Epidermal melanocyte (primary cell): ENCODE measurements at regions not wholly inside any gene's neighbourhood (a gene's known extent, or its start where the extent isn't known, plus 50 kb on each side); places are given as distances from the start of the nearest gene placed in this dataset.
A peak's percentile ranks its signal among the peaks of the same experiment; 100 is the strongest.
"Not testable (repeated sequence)": the region's sequence is repeated elsewhere in the genome, so short reads cannot be mapped to it uniquely, and the experiment has no call there.

Experiments used
- DNase-seq: peaks from one replicate; pipeline ENCODE4 v3.0.0; 2011; ENCODE audit warnings: low spot score; ENCODE audit not compliant: insufficient read length

DNA sequence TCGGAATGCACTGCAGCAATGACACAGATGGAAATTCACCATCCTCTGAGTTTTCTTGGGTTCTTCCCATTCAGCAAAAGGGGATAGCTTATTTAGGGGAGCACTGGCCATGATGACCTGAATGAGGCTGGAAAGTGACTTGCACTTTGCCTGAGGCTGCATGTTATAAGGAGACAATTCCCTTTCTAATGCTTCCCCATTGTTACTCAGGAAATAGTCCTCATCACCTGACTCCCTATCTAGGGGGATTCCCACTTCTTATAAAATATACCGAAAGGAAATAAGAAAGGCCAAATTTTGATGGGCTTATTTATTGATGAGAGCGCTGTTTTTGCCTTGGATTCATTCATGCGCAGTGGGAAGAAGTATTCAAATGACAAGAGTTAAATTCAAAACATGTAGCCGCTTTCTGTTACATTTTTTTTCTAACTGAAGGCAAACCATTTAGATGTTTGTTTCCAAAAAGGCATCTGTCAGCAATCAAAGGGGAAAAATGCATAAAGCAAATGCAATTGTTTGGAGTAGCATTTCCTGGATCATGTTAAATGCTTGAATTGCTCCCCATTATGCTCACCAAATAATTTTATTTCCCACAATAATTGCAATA lies 220.3 kb upstream of the NFIA start:
- DNase-seq = no peak

DNA sequence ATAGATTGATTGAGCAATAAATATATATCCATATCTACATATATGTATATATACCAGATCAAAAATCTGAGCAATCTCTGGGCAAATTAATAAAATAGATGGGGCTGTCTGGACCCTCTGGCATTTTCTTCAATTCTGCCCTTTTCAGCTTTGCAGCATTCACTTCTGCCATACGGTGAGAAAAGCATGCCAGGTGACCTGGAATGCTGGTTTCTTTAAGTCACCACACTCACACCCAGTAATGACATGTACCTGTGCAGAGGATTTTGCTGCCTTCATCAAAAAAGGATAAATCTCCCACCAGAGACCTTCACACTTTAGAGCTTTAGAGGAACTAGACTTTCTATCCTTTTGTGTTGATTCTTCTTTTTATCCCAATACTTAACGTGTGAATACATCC lies 223.2 kb upstream of the NFIA start:
- no peak for DNase-seq

- no peak for DNase-seq
These were observed 224.5 kb upstream of the NFIA start for GRCh38 chr1:60857851-60858250.

- no peak for DNase-seq
These were observed 232.3 kb upstream of the NFIA start for GRCh38 chr1:60850084-60850483.

DNA sequence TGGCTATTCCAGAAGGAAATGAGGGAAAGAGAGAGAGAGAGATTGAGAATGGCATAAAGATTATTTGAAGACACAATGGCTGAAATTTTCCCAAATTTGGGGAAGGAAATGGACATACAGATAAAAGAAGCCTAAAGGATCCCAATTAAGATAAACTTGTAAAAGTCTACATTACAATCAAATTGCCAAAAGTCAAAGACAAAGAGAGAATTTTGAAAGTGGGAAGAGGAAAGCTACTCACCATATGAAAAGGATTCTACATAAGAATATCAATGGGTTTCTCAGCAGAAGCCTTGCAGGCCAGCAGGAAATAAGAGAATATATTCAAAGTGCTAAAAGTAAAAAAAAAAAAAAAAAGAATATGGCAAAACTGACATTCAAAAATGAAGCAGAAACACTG lies 233.0 kb upstream of the NFIA start:
- DNase-seq = no peak

- DNase-seq = no peak
These were observed 233.7 kb upstream of the NFIA start for GRCh38 chr1:60848583-60849188.

DNA sequence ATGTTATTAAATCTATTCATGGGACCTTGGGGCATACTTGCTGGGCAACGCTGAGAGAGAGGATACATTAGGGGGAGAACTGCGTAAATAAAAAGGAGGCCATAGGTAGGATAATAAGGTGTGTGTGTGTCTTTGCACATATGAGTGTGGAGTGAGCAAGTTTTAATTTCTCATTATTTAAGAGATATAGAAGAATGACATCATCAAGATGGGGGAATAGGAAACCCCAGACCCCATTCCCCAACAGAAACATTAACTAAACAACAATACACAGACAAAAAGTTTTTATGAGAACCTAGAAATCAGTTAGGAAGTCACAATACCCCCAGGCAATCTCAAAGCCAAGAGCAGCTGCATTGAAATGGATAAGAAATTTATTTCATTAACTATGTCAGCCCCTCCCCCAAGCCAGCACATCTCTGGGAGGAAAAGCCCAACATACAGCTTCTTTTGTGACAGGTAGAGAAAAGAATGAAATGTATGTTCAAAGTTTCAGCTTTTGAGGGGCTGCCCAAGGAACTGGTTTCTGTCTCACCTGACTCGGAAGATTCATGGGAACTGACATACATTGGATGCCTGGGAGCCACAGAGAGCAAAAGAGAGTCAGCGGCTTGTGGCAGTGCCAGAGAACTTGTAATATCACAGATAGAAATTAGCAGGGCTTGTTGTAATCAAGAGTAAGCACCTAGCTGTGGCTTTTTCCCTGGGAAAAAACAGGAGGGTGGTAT lies 234.3 kb upstream of the NFIA start:
- DNase-seq = no peak

DNA sequence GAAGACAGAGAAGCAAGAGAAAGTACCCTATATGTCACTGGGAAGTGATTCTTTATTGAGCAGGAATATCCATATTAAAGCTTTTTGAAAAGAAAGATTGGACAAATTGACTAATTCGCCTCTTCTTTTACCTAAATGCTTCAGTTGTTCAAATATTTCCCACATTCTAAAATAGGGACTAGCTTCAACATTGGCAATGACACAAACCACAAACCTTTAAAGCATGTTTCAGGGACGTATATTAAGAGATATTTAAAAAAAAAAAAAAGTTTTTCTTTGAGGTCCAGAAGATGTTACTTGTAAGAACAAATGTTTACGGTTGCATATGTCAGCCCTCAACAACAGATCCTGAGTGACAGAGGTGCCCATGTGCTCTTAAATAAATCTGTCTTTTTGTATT lies 235.0 kb upstream of the NFIA start:
- no peak for DNase-seq

- DNase-seq = not testable (repeated sequence)
These were observed 236.7 kb upstream of the NFIA start for GRCh38 chr1:60845659-60846058.

GRCh38 chr1:60842304-60842703 lies 240.1 kb upstream of the NFIA start:
- no peak for DNase-seq

GRCh38 chr1:60841116-60842046 lies 241.0 kb upstream of the NFIA start:
- no peak for DNase-seq

DNA sequence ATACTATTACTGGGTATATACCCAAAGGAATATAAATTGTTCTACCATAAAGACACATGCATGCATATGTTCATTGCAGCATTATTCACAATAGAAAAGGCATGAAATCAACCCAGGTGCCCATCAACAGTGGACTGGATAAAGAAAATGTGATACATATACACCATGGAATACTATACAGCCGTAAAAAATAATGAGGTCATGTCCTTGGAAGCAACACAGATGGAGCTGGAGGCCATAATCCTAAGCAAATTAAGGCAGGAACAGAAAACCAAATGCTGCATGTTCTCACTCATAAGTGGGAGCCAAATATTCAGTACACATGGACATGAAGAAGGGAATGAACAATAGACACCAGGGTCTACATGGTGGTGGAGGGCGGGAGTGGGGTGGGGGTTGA lies 241.9 kb upstream of the NFIA start:
- DNase-seq = not testable (repeated sequence)

GRCh38 chr1:60835649-60836048 lies 246.7 kb upstream of the NFIA start:
- no peak for DNase-seq

DNA sequence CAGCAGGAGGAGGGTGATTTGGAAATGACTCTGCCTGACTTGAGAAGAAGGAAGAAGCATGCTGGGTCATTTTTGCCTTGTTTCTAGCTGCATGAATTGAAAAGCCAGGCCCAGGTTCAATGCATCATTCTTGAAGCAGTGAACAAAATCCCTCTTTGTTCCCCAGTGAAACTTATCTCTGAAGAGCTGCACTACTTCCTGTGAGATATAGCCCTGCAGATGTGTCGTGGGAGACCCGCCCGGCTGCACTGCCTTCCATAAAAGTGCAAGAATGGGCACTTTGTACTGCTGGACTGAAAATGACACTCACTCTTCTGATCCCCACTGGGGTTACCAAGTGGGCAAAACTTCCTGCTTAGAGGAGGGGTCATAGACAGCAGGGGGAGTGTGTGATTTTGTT lies 249.2 kb upstream of the NFIA start:
- DNase-seq = peak; percentile 53

- no peak for DNase-seq
These were observed 250.0 kb upstream of the NFIA start for GRCh38 chr1:60832367-60832766.

- DNase-seq = no peak
These were observed 250.6 kb upstream of the NFIA start for GRCh38 chr1:60831780-60832179.

DNA sequence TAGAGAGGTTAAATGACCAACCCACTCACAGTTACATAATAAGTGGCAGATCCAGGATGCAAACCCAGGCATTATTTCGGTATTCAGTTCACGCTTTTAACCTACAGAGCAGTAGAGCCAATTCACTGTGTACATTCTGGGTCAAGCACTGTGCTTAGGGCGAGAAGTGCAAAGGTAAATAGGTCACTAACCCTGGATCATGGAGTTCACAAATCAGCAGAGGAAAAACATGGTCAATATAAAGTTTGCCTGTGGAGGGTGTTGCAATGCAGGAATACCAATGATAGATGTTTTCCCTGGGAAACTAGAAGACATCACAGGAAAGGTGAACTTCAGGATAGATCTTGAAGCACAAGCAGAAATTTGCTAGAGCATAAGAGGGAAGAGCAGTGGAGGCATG lies 253.4 kb upstream of the NFIA start:
- no peak for DNase-seq

GRCh38 chr1:60826320-60827094 lies 255.9 kb upstream of the NFIA start:
- no peak for DNase-seq

- no peak for DNase-seq
These were observed 256.8 kb upstream of the NFIA start for GRCh38 chr1:60825593-60825992.

DNA sequence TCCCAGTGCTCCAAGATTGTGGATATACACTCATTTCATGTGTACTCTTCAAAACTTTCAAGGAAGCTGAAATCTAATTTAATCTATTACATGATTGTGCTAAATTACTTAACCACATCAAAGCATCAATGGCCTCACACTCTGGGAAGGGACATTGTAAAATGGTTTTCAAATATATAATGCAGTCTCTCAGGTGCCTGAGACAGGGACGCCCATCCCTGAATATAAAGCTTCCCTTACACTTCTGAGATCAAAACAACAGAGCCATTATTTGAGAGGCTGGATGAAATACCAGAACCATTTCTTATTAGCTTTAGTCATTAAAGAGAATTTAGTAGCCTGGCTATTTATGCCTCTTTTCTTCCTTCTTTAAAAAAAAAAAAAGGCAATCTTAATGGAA lies 259.2 kb upstream of the NFIA start:
- DNase-seq = no peak

DNA sequence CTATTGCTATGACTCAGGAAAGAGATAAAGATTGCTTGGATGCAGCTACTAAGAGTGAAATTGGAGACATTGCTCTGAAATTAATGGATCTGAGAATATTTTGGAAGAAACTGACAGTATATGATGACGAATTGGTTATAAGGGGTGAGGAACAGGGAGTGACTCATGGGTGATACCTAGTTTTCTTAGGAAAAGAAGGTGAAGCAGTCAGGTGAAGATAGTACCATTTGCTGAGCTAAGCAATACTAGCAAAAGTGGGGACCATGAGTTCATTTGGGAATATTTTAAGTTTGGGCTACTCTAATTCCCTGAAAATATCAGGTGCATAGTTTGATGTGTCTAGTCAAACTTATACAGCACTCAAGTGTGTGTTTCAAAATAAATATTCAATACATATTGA lies 260.1 kb upstream of the NFIA start:
- no peak for DNase-seq
